Activated T-cell treated with anti-CD3 and anti-CD28 coated beads for 24 hours (primary cell): ENCODE measurements at regions not wholly inside any gene's neighbourhood (a gene's known extent, or its start where the extent isn't known, plus 50 kb on each side); places are given as distances from the start of the nearest gene placed in this dataset.
"Not testable (repeated sequence)": the region's sequence is repeated elsewhere in the genome, so short reads cannot be mapped to it uniquely, and the experiment has no call there.

Experiments used
- DNase-seq: peaks from one replicate; pipeline ENCODE4 v3.0.0-alpha.2; 2020; ENCODE audit warnings: low read depth

GRCh38 chr4:20196476-20196875, 55.2 kb upstream of the SLIT2 start:
- DNase-seq, result no peak

GRCh38 chr4:20195071-20195885, 56.4 kb upstream of the SLIT2 start:
- no peak for DNase-seq

- DNase-seq, result no peak
Measured at GRCh38 chr4:20194123-20195013, 57.3 kb upstream of the SLIT2 start.

- DNase-seq, result no peak
Measured at GRCh38 chr4:20193141-20193936, 58.4 kb upstream of the SLIT2 start.

- DNase-seq, result no peak
Measured at GRCh38 chr4:20192736-20193135, 59.0 kb upstream of the SLIT2 start.

GRCh38 chr4:20185103-20185502, 66.6 kb upstream of the SLIT2 start:
- DNase-seq, result no peak

GRCh38 chr4:20183131-20183530, 68.6 kb upstream of the SLIT2 start:
- DNase-seq, result not testable (repeated sequence)

- DNase-seq, result no peak
Measured at GRCh38 chr4:20181926-20182325, 69.8 kb upstream of the SLIT2 start.

GRCh38 chr4:20180509-20180908, 71.2 kb upstream of the SLIT2 start:
- DNase-seq, result no peak

- no peak for DNase-seq
Measured at GRCh38 chr4:20178902-20179576, 72.7 kb upstream of the SLIT2 start.

GRCh38 chr4:20176881-20177280, 74.8 kb upstream of the SLIT2 start:
- DNase-seq, result no peak

- no peak for DNase-seq
Measured at GRCh38 chr4:20172070-20172760, 79.5 kb upstream of the SLIT2 start.

- DNase-seq, result no peak
Measured at GRCh38 chr4:20166544-20166943, 85.2 kb upstream of the SLIT2 start.

- DNase-seq, result no peak
Measured at GRCh38 chr4:20159516-20159915, 92.2 kb upstream of the SLIT2 start.

- no peak for DNase-seq
Measured at GRCh38 chr4:20158195-20158594, 93.5 kb upstream of the SLIT2 start.

GRCh38 chr4:20151436-20151835, 100.3 kb upstream of the SLIT2 start:
- no peak for DNase-seq

GRCh38 chr4:20149143-20149542, 102.6 kb upstream of the SLIT2 start:
- not testable (repeated sequence) for DNase-seq

- no peak for DNase-seq
Measured at GRCh38 chr4:20137176-20137575, 114.5 kb upstream of the SLIT2 start.

- no peak for DNase-seq
Measured at GRCh38 chr4:20127626-20128025, 124.1 kb upstream of the SLIT2 start.

GRCh38 chr4:20126906-20127305, 124.8 kb upstream of the SLIT2 start:
- DNase-seq, result no peak
